Muscle layer of duodenum (tissue), 2 donors: ENCODE measurements at regions not wholly inside any gene's neighbourhood (a gene's known extent, or its start where the extent isn't known, plus 50 kb on each side); places are given as distances from the start of the nearest gene placed in this dataset.
"Not testable (repeated sequence)": the region's sequence is repeated elsewhere in the genome, so short reads cannot be mapped to it uniquely, and the experiment has no call there.

ENCODE experiments used
- H3K27ac ChIP-seq: one replicate; pipeline ENCODE4 v1.7.0; 2013; ENCODE audit warnings: mild to moderate bottlenecking, low read length
- H3K27me3 ChIP-seq: one replicate; pipeline ENCODE4 v1.7.0; 2013; ENCODE audit warnings: low read depth, mild to moderate bottlenecking, control low read depth, low read length
- H3K36me3 ChIP-seq, 2 donors: one replicate each; pipeline ENCODE4 v1.7.0; 2013; ENCODE audit warnings: low read length in 2 of 2, control low read depth in 1 of 2, mild to moderate bottlenecking in 1 of 2; ENCODE audit not compliant: insufficient read depth in 2 of 2, control insufficient read depth in 1 of 2
- H3K4me1 ChIP-seq, 2 donors: one replicate each; pipeline ENCODE4 v1.7.0; 2013; ENCODE audit warnings: low read length in 2 of 2, mild to moderate bottlenecking in 2 of 2, control low read depth in 1 of 2, moderate library complexity in 1 of 2; ENCODE audit not compliant: insufficient read depth in 2 of 2, control insufficient read depth in 1 of 2
- H3K4me3 ChIP-seq, 2 donors: one replicate each; pipeline ENCODE4 v1.7.0; 2013; ENCODE audit warnings: low read length in 2 of 2, low read depth in 1 of 2, mild to moderate bottlenecking in 1 of 2
- H3K9me3 ChIP-seq, 2 donors: one replicate each; pipeline ENCODE4 v1.7.0; 2013; ENCODE audit warnings: low read length in 2 of 2, control low read depth in 1 of 2, mild to moderate bottlenecking in 1 of 2; ENCODE audit not compliant: control insufficient read depth in 1 of 2
- donor health status: healthy.

- Histone ChIP-seq H3K4me3 (no peak overlapping the region), H3K9me3 (no peaks in the 10 kb centered on the region), H3K4me1 (no peaks in the 10 kb centered on the region), H3K36me3 (no peaks in the 10 kb centered on the region), H3K27ac (no peak overlapping the region), H3K27me3 (no peaks in the 10 kb centered on the region)
Measured at GRCh38 chr1:100629391-100629790, 90.2 kb upstream of the VCAM1 start.

GRCh38 chr1:100631015-100631551, 88.5 kb upstream of the VCAM1 start:
- H3K4me3 ChIP-seq = no peak overlapping the region
- H3K27ac ChIP-seq = no peak overlapping the region
- H3K9me3 ChIP-seq = no peaks in the 10 kb centered on the region
- H3K27me3 ChIP-seq = no peaks in the 10 kb centered on the region
- H3K36me3 ChIP-seq = no peaks in the 10 kb centered on the region
- no peaks in the 10 kb centered on the region for H3K4me1 ChIP-seq

GRCh38 chr1:100642826-100643225, 76.7 kb upstream of the VCAM1 start:
- Histone ChIP-seq H3K36me3 (no peaks in the 10 kb centered on the region), H3K27ac (no peak overlapping the region)

GRCh38 chr1:100643471-100644196, 75.9 kb upstream of the VCAM1 start:
- H3K27ac ChIP-seq = peak overlapping the region; percentile 8
- peaks cover 0 to 4% of the 10 kb centered on the region in 2 donors for H3K4me1 ChIP-seq
- H3K9me3 ChIP-seq = peaks cover 0 to 4% of the 10 kb centered on the region in 2 donors
- H3K4me3 ChIP-seq = no peak overlapping the region
- no peaks in the 10 kb centered on the region for H3K36me3 ChIP-seq
- no peaks in the 10 kb centered on the region for H3K27me3 ChIP-seq

More at GRCh38 chr1:100642826-100643225, 76.7 kb upstream of the VCAM1 start:
- Histone ChIP-seq H3K9me3 (no peaks in the 10 kb centered on the region), H3K4me1 (peaks cover 0 to 4% of the 10 kb centered on the region in 2 donors), H3K4me3 (no peak overlapping the region), H3K27me3 (no peaks in the 10 kb centered on the region)

GRCh38 chr1:100646001-100646400, 73.5 kb upstream of the VCAM1 start:
- Histone ChIP-seq H3K4me3 (no peak overlapping the region), H3K27ac (peak overlapping the region; percentile 26), H3K36me3 (no peaks in the 10 kb centered on the region), H3K27me3 (no peaks in the 10 kb centered on the region), H3K9me3 (peaks cover 0 to 8% of the 10 kb centered on the region in 2 donors), H3K4me1 (peaks cover 0 to 4% of the 10 kb centered on the region in 2 donors)

- peaks cover 0 to 8% of the 10 kb centered on the region in 2 donors for H3K9me3 ChIP-seq
- H3K4me3 ChIP-seq = no peak overlapping the region
- H3K4me1 ChIP-seq = no peaks in the 10 kb centered on the region
- H3K27me3 ChIP-seq = no peaks in the 10 kb centered on the region
- no peak overlapping the region for H3K27ac ChIP-seq
- H3K36me3 ChIP-seq = no peaks in the 10 kb centered on the region
Measured at GRCh38 chr1:100649146-100649545, 70.4 kb upstream of the VCAM1 start.

- H3K27ac ChIP-seq = no peak overlapping the region
Measured at GRCh38 chr1:100657876-100658715, 61.4 kb upstream of the VCAM1 start.

GRCh38 chr1:100658716-100659026, 60.9 kb upstream of the VCAM1 start:
- Histone ChIP-seq H3K27me3 (no peaks in the 10 kb centered on the region), H3K4me3 (no peak overlapping the region), H3K4me1 (peaks cover 0 to 4% of the 10 kb centered on the region in 2 donors), H3K9me3 (no peaks in the 10 kb centered on the region), H3K36me3 (no peaks in the 10 kb centered on the region), H3K27ac (no peak overlapping the region)

More at GRCh38 chr1:100657876-100658715, 61.4 kb upstream of the VCAM1 start:
- H3K9me3 ChIP-seq = no peaks in the 10 kb centered on the region
- no peaks in the 10 kb centered on the region for H3K27me3 ChIP-seq
- no peaks in the 10 kb centered on the region for H3K36me3 ChIP-seq
- no peak overlapping the region for H3K4me3 ChIP-seq
- peaks cover 0 to 4% of the 10 kb centered on the region in 2 donors for H3K4me1 ChIP-seq

GRCh38 chr1:100661176-100661575, 58.4 kb upstream of the VCAM1 start:
- no peaks in the 10 kb centered on the region for H3K9me3 ChIP-seq
- no peaks in the 10 kb centered on the region for H3K27me3 ChIP-seq
- H3K4me1 ChIP-seq = peaks cover 0 to 4% of the 10 kb centered on the region in 2 donors
- no peaks in the 10 kb centered on the region for H3K36me3 ChIP-seq
- H3K27ac ChIP-seq = no peak overlapping the region
- no peak overlapping the region for H3K4me3 ChIP-seq

- not testable (repeated sequence) for H3K4me3 ChIP-seq, H3K9me3 ChIP-seq, H3K27me3 ChIP-seq, H3K4me1 ChIP-seq, H3K27ac ChIP-seq, H3K36me3 ChIP-seq
Measured at GRCh38 chr1:100668494-100668893, 51.0 kb upstream of the VCAM1 start.
